GM10266 (cell line): ENCODE measurements at regions not wholly inside any gene's neighbourhood (a gene's known extent, or its start where the extent isn't known, plus 50 kb on each side); places are given as distances from the start of the nearest gene placed in this dataset.

Source experiments
- DNase-seq: peaks from one replicate; pipeline ENCODE4 v3.0.0; 2012; ENCODE audit errors: extremely low spot score
- CTCF ChIP-seq: IDR thresholded peaks from 2 replicates; pipeline ENCODE4 v1.5.1; 2012; ENCODE audit warnings: mild to moderate bottlenecking, low read depth; ENCODE audit not compliant: control insufficient read depth, insufficient read depth; ENCODE audit errors: missing control alignments

- DNase-seq, result no peak
- no peak for TF ChIP-seq CTCF
These were observed 564.5 kb downstream of the ZNF674 start for GRCh38 chrX:45980726-45981125.

GRCh38 chrX:45975633-45976032, 569.6 kb downstream of the ZNF674 start:
- no peak for DNase-seq
- no peak for TF ChIP-seq CTCF

- no peak for TF ChIP-seq CTCF
- no peak for DNase-seq
These were observed 572.6 kb downstream of the ZNF674 start for GRCh38 chrX:45972636-45973035.

- DNase-seq, result no peak
These were observed 585.7 kb downstream of the ZNF674 start for GRCh38 chrX:45959567-45959966.

GRCh38 chrX:45956191-45956870, 588.9 kb downstream of the ZNF674 start:
- no peak for TF ChIP-seq CTCF
- DNase-seq, result no peak

More at GRCh38 chrX:45959567-45959966, 585.7 kb downstream of the ZNF674 start:
- TF ChIP-seq CTCF, result no peak

GRCh38 chrX:45955661-45956060, 589.6 kb downstream of the ZNF674 start:
- TF ChIP-seq CTCF, result no peak
- DNase-seq, result no peak

- DNase-seq, result no peak
- no peak for TF ChIP-seq CTCF
These were observed 591.2 kb downstream of the ZNF674 start for GRCh38 chrX:45954026-45954425.
